ENCODE measurements at regions not wholly inside any gene's neighbourhood (a gene's known extent, or its start where the extent isn't known, plus 50 kb on each side); places are given as distances from the start of the nearest gene placed in this dataset.

GRCh38 chr1:83500987-83501591 lies 497.8 kb downstream of the TTLL7 start (continued):
- TF ChIP-seq IRF3 (IDR thresholded peaks at IDR 0.05) (no peak), CBFB (IDR thresholded peaks at IDR 0.05; ENCODE audit: low read depth) (0 out of 2 replicates have a peak, but pooled peaks have one; percentile 58), TCF7 (IDR thresholded peaks at IDR 0.05; ENCODE audit: borderline replicate concordance) (0 out of 2 replicates have a peak, but pooled peaks have one; percentile 41), CUX1 (IDR thresholded peaks at IDR 0.05; ENCODE audit: insufficient replicate concordance, low read depth, low read length) (peak; percentile 59), NBN (IDR thresholded peaks at IDR 0.05) (peak; percentile 63; the same call in 1 of the 2 replicates), CEBPB (IDR thresholded peaks at IDR 0.05; ENCODE audit: borderline replicate concordance in 1 of 2, low read depth in 2 of 2, low read length in 2 of 2) (0 out of 4 replicates have a peak, but pooled peaks of 1 of the 2 experiments have one; percentile 54), ZNF622 (IDR thresholded peaks at IDR 0.05) (no peak), BMI1 (IDR thresholded peaks at IDR 0.05; ENCODE audit: borderline replicate concordance) (peak; percentile 42; the same call in 1 of the 2 replicates), PKNOX1 (IDR thresholded peaks at IDR 0.05) (peak; percentile 34; the same call in 1 of the 2 replicates), GATAD2B (conservative IDR thresholded peaks at IDR 0.05; ENCODE audit: low read depth) (no peak), SRF (IDR thresholded peaks at IDR 0.05; ENCODE audit: low read depth in 2 of 2, low read length in 2 of 2) (no peak), NFYB (IDR thresholded peaks at IDR 0.05; ENCODE audit: insufficient read depth, low read depth, low read length) (no peak), TARDBP (IDR thresholded peaks at IDR 0.05; ENCODE audit: borderline replicate concordance) (no peak), IRF4 (IDR thresholded peaks at IDR 0.05; ENCODE audit: low read depth, low read length) (peak; percentile 93), MEF2B (IDR thresholded peaks at IDR 0.05; ENCODE audit: partially characterized antibody, poor library complexity, severe bottlenecking) (peak; percentile 74), BRCA1 (IDR thresholded peaks at IDR 0.05; ENCODE audit: low read depth, low read length) (no peak), ZNF687 (IDR thresholded peaks at IDR 0.05) (peak; percentile 94), RCOR1 (conservative IDR thresholded peaks at IDR 0.05; ENCODE audit: low read depth, low read length) (no peak), FOXM1 (IDR thresholded peaks at IDR 0.05; ENCODE audit: low read depth, low read length) (peak; percentile 73; the same call in 1 of the 2 replicates), PAX5 (IDR thresholded peaks at IDR 0.05; ENCODE audit: borderline replicate concordance, low read depth, low read length) (peak; percentile 76; the same call in 1 of the 2 replicates)
